ENCODE measurements at regions not wholly inside any gene's neighbourhood (a gene's known extent, or its start where the extent isn't known, plus 50 kb on each side); places are given as distances from the start of the nearest gene placed in this dataset.

- no peaks in the 10 kb centered on the region for H3K27me3 ChIP-seq (ENCODE audit: insufficient read depth, low read length)
- no peaks in the 10 kb centered on the region for H3K79me1 ChIP-seq (ENCODE audit: insufficient read depth, low read depth, low read length, poor library complexity, severe bottlenecking)
- DNase-seq: no peak
- H3K4me1 Mint-ChIP-seq: peaks cover 4 to 14% of the 10 kb centered on the region in 2 experiments; a peak in 2 of 4 replicates
- no peaks in the 10 kb centered on the region for H3K36me3 Mint-ChIP-seq (ENCODE audit: insufficient read depth in 1 of 3, low read depth in 3 of 3)
- no peak overlapping the region for H4K8ac ChIP-seq (replicated peaks; ENCODE audit: insufficient read length, low read depth, low read length)
- H3K23ac ChIP-seq (ENCODE audit: insufficient read length, low read depth, low read length): no peak overlapping the region
- TF ChIP-seq, protein P1, sequence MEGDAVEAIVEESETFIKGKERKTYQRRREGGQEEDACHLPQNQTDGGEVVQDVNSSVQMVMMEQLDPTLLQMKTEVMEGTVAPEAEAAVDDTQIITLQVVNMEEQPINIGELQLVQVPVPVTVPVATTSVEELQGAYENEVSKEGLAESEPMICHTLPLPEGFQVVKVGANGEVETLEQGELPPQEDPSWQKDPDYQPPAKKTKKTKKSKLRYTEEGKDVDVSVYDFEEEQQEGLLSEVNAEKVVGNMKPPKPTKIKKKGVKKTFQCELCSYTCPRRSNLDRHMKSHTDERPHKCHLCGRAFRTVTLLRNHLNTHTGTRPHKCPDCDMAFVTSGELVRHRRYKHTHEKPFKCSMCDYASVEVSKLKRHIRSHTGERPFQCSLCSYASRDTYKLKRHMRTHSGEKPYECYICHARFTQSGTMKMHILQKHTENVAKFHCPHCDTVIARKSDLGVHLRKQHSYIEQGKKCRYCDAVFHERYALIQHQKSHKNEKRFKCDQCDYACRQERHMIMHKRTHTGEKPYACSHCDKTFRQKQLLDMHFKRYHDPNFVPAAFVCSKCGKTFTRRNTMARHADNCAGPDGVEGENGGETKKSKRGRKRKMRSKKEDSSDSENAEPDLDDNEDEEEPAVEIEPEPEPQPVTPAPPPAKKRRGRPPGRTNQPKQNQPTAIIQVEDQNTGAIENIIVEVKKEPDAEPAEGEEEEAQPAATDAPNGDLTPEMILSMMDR (conservative IDR thresholded peaks at IDR 0.05): no peak
- no peak overlapping the region for H3T11ph ChIP-seq (ENCODE audit: low read length)
- no peak overlapping the region for H3K4ac ChIP-seq (ENCODE audit: low read depth, low read length)
- peaks cover 2% of the 10 kb centered on the region; the same call in 1 of the 2 replicates for H3K27me3 Mint-ChIP-seq (ENCODE audit: low read depth)
- no peak overlapping the region for H2AFZ ChIP-seq (ENCODE audit: low read length)
- no peaks in the 10 kb centered on the region for H3K79me2 ChIP-seq (ENCODE audit: insufficient read depth, low read length)
- H3K23me2 ChIP-seq (ENCODE audit: insufficient read length, low read depth, low read length, poor library complexity, severe bottlenecking): no peaks in the 10 kb centered on the region
- H2BK20ac ChIP-seq (ENCODE audit: low read depth, low read length, poor library complexity, severe bottlenecking): no peak overlapping the region
- no peak overlapping the region; a peak in 2 of 7 replicates for H3K27ac Mint-ChIP-seq
- H3K9ac ChIP-seq (ENCODE audit: extremely low read depth, insufficient read length, low read length): no peak overlapping the region
- no peak overlapping the region for H4K5ac ChIP-seq (ENCODE audit: insufficient read length, low read depth, low read length)
- peaks cover 0 to 2% of the 10 kb centered on the region in 2 experiments; a peak in 1 of 5 replicates for H3K9me3 Mint-ChIP-seq
- no peak overlapping the region for H2BK12ac ChIP-seq (ENCODE audit: insufficient read length, low read depth, low read length)
- H3K4me3 Mint-ChIP-seq: no peak overlapping the region
- no peak overlapping the region for H3K14ac ChIP-seq (ENCODE audit: insufficient read depth, low read length)
- no peak overlapping the region for H4K91ac ChIP-seq (ENCODE audit: insufficient read length, low read depth, low read length)
- H3K9me3 ChIP-seq (ENCODE audit: control insufficient read depth, low read depth, low read length): no peaks in the 10 kb centered on the region
- H3K18ac ChIP-seq (ENCODE audit: insufficient read length, low read depth, low read length): no peak overlapping the region
- no peak overlapping the region for H3K4me2 ChIP-seq (ENCODE audit: insufficient read depth, insufficient read length, low read length)
- no peak overlapping the region for H3K27ac ChIP-seq (ENCODE audit: insufficient read length, low read depth, low read length)
- H2BK5ac ChIP-seq (ENCODE audit: insufficient read length, low read length): no peak overlapping the region
- no peak overlapping the region for H2BK15ac ChIP-seq (ENCODE audit: low read depth, low read length)
- H3K56ac ChIP-seq (ENCODE audit: insufficient read length, low read depth, low read length): no peak overlapping the region
- no peaks in the 10 kb centered on the region for H3K4me1 ChIP-seq (ENCODE audit: insufficient read depth, low read length)
- H4K20me1 ChIP-seq (ENCODE audit: control insufficient read depth, insufficient read depth, insufficient read length): no peaks in the 10 kb centered on the region
- WGBS (ENCODE audit: extremely low coverage, insufficient read length, low lambda C conversion rate): no CpG with 5 or more reads among the region's 11 CpGs
- no peak overlapping the region for H2BK120ac ChIP-seq (ENCODE audit: low read depth, low read length, poor library complexity, severe bottlenecking)
- no peak overlapping the region for H2AK5ac ChIP-seq (ENCODE audit: insufficient read length, low read length)
These were observed 122.6 kb upstream of the SMAD3 start for GRCh38 chr15:66942649-66943390.

Data from H9 (cell line).